ENCODE measurements at regions not wholly inside any gene's neighbourhood (a gene's known extent, or its start where the extent isn't known, plus 50 kb on each side); places are given as distances from the start of the nearest gene placed in this dataset.

GRCh38 chr6:88456221-88456859 is 290.2 kb upstream of the CNR1 start:
- intact Hi-C loops (cut with DNase I) = no loop called here
- no peaks in the 10 kb centered on the region for H3K36me3 ChIP-seq
- no peak overlapping the region for H3K27ac ChIP-seq
- TF ChIP-seq EP300 (IDR thresholded peaks at IDR 0.05) = no peak
- no peak for TF ChIP-seq POLR2A (IDR thresholded peaks at IDR 0.05)
- TF ChIP-seq CTCF (IDR thresholded peaks at IDR 0.05) = no peak
- H3K4me3 ChIP-seq = no peak overlapping the region
- no peak for DNase-seq
- peaks cover 2% of the 10 kb centered on the region for H3K4me1 ChIP-seq (ENCODE audit: insufficient read depth)
- 38 to 45% (median 44%) methylated on average over 1 of the region's 1 CpG for WGBS, 3 donors
- H3K9me3 ChIP-seq = no peaks in the 10 kb centered on the region
- no peaks in the 10 kb centered on the region for H3K27me3 ChIP-seq

GRCh38 chr6:88455317-88455716 is 289.2 kb upstream of the CNR1 start:
- no peaks in the 10 kb centered on the region for H3K36me3 ChIP-seq
- no peaks in the 10 kb centered on the region for H3K9me3 ChIP-seq
- TF ChIP-seq POLR2A (IDR thresholded peaks at IDR 0.05) = no peak
- no peak for TF ChIP-seq EP300 (IDR thresholded peaks at IDR 0.05)
- no peak for TF ChIP-seq CTCF (IDR thresholded peaks at IDR 0.05)
- 63 to 72% (median 69%) methylated on average over 3 of the region's 3 CpGs for WGBS, 3 donors
- no peak overlapping the region for H3K4me3 ChIP-seq
- no peak overlapping the region for H3K27ac ChIP-seq
- intact Hi-C loops (cut with DNase I) = no loop called here
- no peak for DNase-seq
- peaks cover 2% of the 10 kb centered on the region for H3K4me1 ChIP-seq (ENCODE audit: insufficient read depth)
- no peaks in the 10 kb centered on the region for H3K27me3 ChIP-seq

- intact Hi-C loops (cut with DNase I) = no loop called here
- Histone ChIP-seq H3K27me3 (no peaks in the 10 kb centered on the region), H3K4me3 (no peak overlapping the region), H3K4me1 (ENCODE audit: insufficient read depth) (peaks cover 2% of the 10 kb centered on the region), H3K27ac (no peak overlapping the region), H3K36me3 (no peaks in the 10 kb centered on the region), H3K9me3 (no peaks in the 10 kb centered on the region)
- TF ChIP-seq CTCF (IDR thresholded peaks at IDR 0.05) (no peak), EP300 (IDR thresholded peaks at IDR 0.05) (no peak), POLR2A (IDR thresholded peaks at IDR 0.05) (no peak)
- 80 to 84% (median 81%) methylated on average over 2 of the region's 2 CpGs for whole genome bisulfite sequencing, 3 donors
- DNase-seq = no peak
Observed at GRCh38 chr6:88454658-88455057, 288.5 kb upstream of the CNR1 start.

GRCh38 chr6:88449770-88450169 is 283.6 kb upstream of the CNR1 start:
- intact Hi-C loops (cut with DNase I) = no loop called here
- Histone ChIP-seq H3K4me3 (no peak overlapping the region), H3K27ac (no peak overlapping the region), H3K9me3 (no peaks in the 10 kb centered on the region), H3K36me3 (no peaks in the 10 kb centered on the region), H3K27me3 (no peaks in the 10 kb centered on the region), H3K4me1 (ENCODE audit: insufficient read depth) (no peaks in the 10 kb centered on the region)
- no peak for DNase-seq
- no peak for TF ChIP-seq EP300 (IDR thresholded peaks at IDR 0.05)
- TF ChIP-seq POLR2A (IDR thresholded peaks at IDR 0.05) = no peak
- no peak for TF ChIP-seq CTCF (IDR thresholded peaks at IDR 0.05)
- 88 to 91% (median 89%) methylated on average over 3 of the region's 3 CpGs for WGBS, 3 donors

Measured in ovary (tissue), 7 donors.